H1 (cell line): ENCODE measurements at regions not wholly inside any gene's neighbourhood (a gene's known extent, or its start where the extent isn't known, plus 50 kb on each side); places are given as distances from the start of the nearest gene placed in this dataset.

Experiments
- CTCF ChIA-PET: fragments of 300-600 bp; sonication (Branson Sonifier 250); formaldehyde crosslinking; loops from one replicate; lab custom pipeline; 2021; ENCODE audit not compliant: partially characterized antibody; lab: Charles Lee
- POLR2A ChIA-PET: fragments of 300-600 bp; sonication (Branson Sonifier 250); formaldehyde crosslinking; loops from one replicate; lab custom pipeline; 2021; ENCODE audit warnings: inconsistent platforms; ENCODE audit not compliant: partially characterized antibody; lab: Charles Lee
- DNase-seq, 2 experiments: peaks; one replicate each; pipeline versions ENCODE4 v3.0.0 to v3.0.0-alpha.2; 2010 to 2022; ENCODE audit warnings: low spot score in 2 of 2, low read depth in 1 of 2, mixed read lengths in 1 of 2
- FAIRE-seq: peaks from 2 replicates; lab custom pipeline; 2011; peaks lifted over from hg19 to GRCh38; lab: Jason Lieb, UNC
- H2AFZ ChIP-seq: 2 replicates; pipeline ENCODE4 v1.8.1; 2012; ENCODE audit warnings: low read length, inconsistent platforms
- H2AK5ac ChIP-seq: 2 replicates; pipeline ENCODE4 v1.6.1; 2013; ENCODE audit warnings: low read depth, low read length
- H2BK120ac ChIP-seq: replicated peaks from 2 replicates; pipeline ENCODE3; 2013; ENCODE audit warnings: low read depth, low read length, inconsistent platforms
- H2BK12ac ChIP-seq: 2 replicates; pipeline ENCODE4 v1.6.1; 2013; ENCODE audit warnings: low read depth, low read length
- H2BK15ac ChIP-seq: 2 replicates; pipeline ENCODE4 v1.6.1; 2013; ENCODE audit warnings: low read length
- H2BK20ac ChIP-seq: 2 replicates; pipeline ENCODE4 v1.6.1; 2013; ENCODE audit warnings: low read length
- H2BK5ac ChIP-seq: 2 replicates; pipeline ENCODE4 v1.6.1; 2013; ENCODE audit warnings: low read depth, low read length
- H3K14ac ChIP-seq: 2 replicates; pipeline ENCODE4 v1.6.1; 2013; ENCODE audit warnings: inconsistent platforms; ENCODE audit not compliant: insufficient read length
- H3K18ac ChIP-seq: 2 replicates; pipeline ENCODE4 v1.6.1; 2013; ENCODE audit warnings: low read length; ENCODE audit errors: extremely low read depth
- H3K23ac ChIP-seq: 2 replicates; pipeline ENCODE4 v1.6.1; 2013; ENCODE audit warnings: inconsistent platforms; ENCODE audit not compliant: insufficient read length
- H3K23me2 ChIP-seq: 2 replicates; pipeline ENCODE4 v1.6.1; 2013; ENCODE audit warnings: low read depth, low read length
- H3K27ac ChIP-seq: 2 replicates; pipeline ENCODE4 v1.6.1; 2011; ENCODE audit warnings: low read depth, low read length, inconsistent platforms
- H3K27me3 ChIP-seq, 4 experiments: replicated peaks in 1 of 4; 1 replicate in 1 of 4; 2 replicates in 3 of 4; pipeline versions ENCODE4 v1.6.1 to v1.8.1; 2011 to 2013; ENCODE audit warnings: low read length in 3 of 4, mild to moderate bottlenecking in 3 of 4, inconsistent platforms in 2 of 4, mixed read lengths in 2 of 4, moderate library complexity in 1 of 4; ENCODE audit not compliant: control insufficient read depth in 3 of 4, insufficient read depth in 3 of 4; ENCODE audit errors: extremely low read depth in 1 of 4
- H3K36me3 ChIP-seq, 4 experiments: 2 replicates each; pipeline versions ENCODE4 v1.6.1 to v1.8.1; 2011 to 2013; ENCODE audit warnings: mild to moderate bottlenecking in 4 of 4, low read length in 3 of 4, moderate library complexity in 2 of 4, control low read depth in 1 of 4, inconsistent platforms in 1 of 4; ENCODE audit not compliant: insufficient read depth in 4 of 4, control insufficient read depth in 2 of 4
- H3K4ac ChIP-seq: replicated peaks from 2 replicates; pipeline ENCODE3; 2013; ENCODE audit warnings: low read length, low read depth, mixed read lengths, inconsistent platforms; ENCODE audit not compliant: insufficient read length
- H3K4me1 ChIP-seq, 4 experiments: replicated peaks in 1 of 4; 1 replicate in 1 of 4; 2 replicates in 3 of 4; pipeline versions ENCODE4 v1.6.1 to v1.8.1; 2011 to 2013; ENCODE audit warnings: low read length in 3 of 4, inconsistent platforms in 2 of 4, mixed read lengths in 1 of 4; ENCODE audit not compliant: insufficient read depth in 4 of 4, control insufficient read depth in 3 of 4
- H3K4me2 ChIP-seq, 2 experiments: 2 replicates each; pipeline versions ENCODE4 v1.6.1 to v1.8.1; 2011 to 2013; ENCODE audit warnings: low read depth in 2 of 2, low read length in 2 of 2, control low read depth in 1 of 2, inconsistent platforms in 1 of 2, mild to moderate bottlenecking in 1 of 2; ENCODE audit not compliant: insufficient read depth in 1 of 2
- H3K4me3 ChIP-seq, 4 experiments: fragments of 200-600, 300-600 bp in 1 of 4; sonication (generic), shearing (Covaris generic), sonication (Bioruptor Twin) in 1 of 4; 2 replicates each; pipeline versions ENCODE4 v1.5.1 to v1.8.1; 2011 to 2016; ENCODE audit warnings: low read length in 4 of 4, low read depth in 3 of 4, control low read depth in 2 of 4, inconsistent platforms in 2 of 4, mild to moderate bottlenecking in 2 of 4, mixed read lengths in 1 of 4, moderate library complexity in 1 of 4; ENCODE audit not compliant: insufficient read depth in 2 of 4; ENCODE audit errors: extremely low read depth in 1 of 4
- H3K56ac ChIP-seq: replicated peaks from 2 replicates; pipeline ENCODE3; 2013; ENCODE audit warnings: low read depth, mild to moderate bottlenecking, mixed read lengths, low read length, inconsistent platforms; ENCODE audit not compliant: insufficient read length
- H3K79me1 ChIP-seq: 2 replicates; pipeline ENCODE4 v1.6.1; 2013; ENCODE audit warnings: low read depth, low read length, control low read depth
- H3K79me2 ChIP-seq, 2 experiments: 2 replicates each; pipeline versions ENCODE4 v1.6.1 to v1.8.1; 2012 to 2013; ENCODE audit warnings: low read length in 2 of 2, mild to moderate bottlenecking in 2 of 2, inconsistent platforms in 1 of 2; ENCODE audit not compliant: insufficient read depth in 2 of 2, control insufficient read depth in 1 of 2
- H3K9ac ChIP-seq, 4 experiments: replicated peaks in 1 of 4; 1 replicate in 1 of 4; 2 replicates in 3 of 4; pipeline versions ENCODE4 v1.6.1 to v1.8.1; 2011 to 2013; ENCODE audit warnings: low read depth in 3 of 4, low read length in 3 of 4, control low read depth in 2 of 4, mild to moderate bottlenecking in 2 of 4, moderate library complexity in 2 of 4, inconsistent platforms in 1 of 4; ENCODE audit errors: extremely low read depth in 1 of 4
- H3K9me3 ChIP-seq, 2 experiments: 2 replicates each; pipeline versions ENCODE4 v1.6.1 to v1.8.1; 2012 to 2013; ENCODE audit warnings: mild to moderate bottlenecking in 2 of 2, moderate library complexity in 2 of 2, control low read depth in 1 of 2, inconsistent platforms in 1 of 2, low read depth in 1 of 2, low read length in 1 of 2, mixed read lengths in 1 of 2; ENCODE audit not compliant: insufficient read depth in 2 of 2
- H4K20me1 ChIP-seq, 2 experiments: replicated peaks in 1 of 2; 2 replicates each; pipeline versions ENCODE3 to v1.8.1; 2011 to 2013; ENCODE audit warnings: inconsistent platforms in 2 of 2, low read length in 2 of 2, mild to moderate bottlenecking in 1 of 2; ENCODE audit not compliant: insufficient read depth in 2 of 2, control insufficient read depth in 1 of 2
- H4K5ac ChIP-seq: 2 replicates; pipeline ENCODE4 v1.6.1; 2013; ENCODE audit warnings: low read length, low read depth, mixed read lengths, inconsistent platforms; ENCODE audit not compliant: insufficient read length
- H4K8ac ChIP-seq: 2 replicates; pipeline ENCODE4 v1.8.0; 2013; ENCODE audit warnings: mild to moderate bottlenecking, moderate library complexity, low read length, inconsistent platforms; ENCODE audit not compliant: insufficient read depth; ENCODE audit errors: extremely low read depth
- H4K91ac ChIP-seq: replicated peaks from 2 replicates; pipeline ENCODE3; 2013; ENCODE audit warnings: low read length, mixed read lengths, inconsistent platforms; ENCODE audit not compliant: insufficient read length
- CTCF ChIP-seq, 3 experiments: IDR thresholded peaks; 1 replicate in 2 of 3; 2 replicates in 1 of 3; pipeline versions ENCODE4 v1.5.1 to v1.6.1; 2011; ENCODE audit warnings: low read length in 3 of 3, mild to moderate bottlenecking in 3 of 3, inconsistent platforms in 2 of 3, low read depth in 1 of 3, moderate library complexity in 1 of 3; ENCODE audit not compliant: insufficient read depth in 1 of 3; ENCODE audit errors: control extremely low read depth in 1 of 3
- EZH2 ChIP-seq: fragments of 200-600 bp; sonication (generic); IDR thresholded peaks from 2 replicates; pipeline ENCODE4 v1.7.1; 2012; ENCODE audit warnings: low read depth, mild to moderate bottlenecking, moderate library complexity, low read length, inconsistent platforms; ENCODE audit not compliant: severe bottlenecking
- FOSL1 ChIP-seq: IDR thresholded peaks from 2 replicates; pipeline ENCODE4 v1.6.1; 2011; ENCODE audit warnings: mild to moderate bottlenecking, low read depth, low read length, moderate library complexity; ENCODE audit not compliant: insufficient read depth
- HDAC2 ChIP-seq, 2 experiments: fragments of 300-600 bp in 1 of 2; sonication (generic) in 1 of 2; IDR thresholded peaks; 2 replicates each; pipeline ENCODE4 v1.6.1; 2011 to 2012; ENCODE audit warnings: low read depth in 2 of 2, low read length in 2 of 2, mild to moderate bottlenecking in 2 of 2, moderate library complexity in 2 of 2, borderline replicate concordance in 1 of 2, inconsistent platforms in 1 of 2
- KDM5A ChIP-seq: fragments of 200-600 bp; IDR thresholded peaks from 2 replicates; pipeline ENCODE4 v1.7.1; 2012; ENCODE audit warnings: mild to moderate bottlenecking, low read length, inconsistent platforms, mixed read lengths
- RAD21 ChIP-seq, 2 experiments: IDR thresholded peaks in 1 of 2; conservative IDR thresholded peaks in 1 of 2; 2 replicates each; pipeline ENCODE4 v1.6.1; 2011; ENCODE audit warnings: low read depth in 2 of 2, low read length in 2 of 2, improper control_type of control experiment in 1 of 2, inconsistent platforms in 1 of 2, mild to moderate bottlenecking in 1 of 2, moderate library complexity in 1 of 2
- SP1 ChIP-seq: IDR thresholded peaks from 2 replicates; pipeline ENCODE4 v1.6.1; 2011; ENCODE audit warnings: low read depth, low read length
- WGBS, 2 experiments: shearing (Covaris generic) in 1 of 2; methylation state at CpG; one replicate each; pipeline versions ENCODE4 v1.1.6 to v1.1.7; 2013 to 2015; ENCODE audit warnings: low lambda C conversion rate in 2 of 2, mixed read lengths in 2 of 2, inconsistent platforms in 1 of 2, low coverage in 1 of 2, missing lambda C conversion rate in 1 of 2; ENCODE audit not compliant: insufficient replicate concordance in 2 of 2, insufficient coverage in 1 of 2, insufficient read length in 1 of 2; ENCODE audit errors: extremely low coverage in 1 of 2, missing lambda C conversion rate in 1 of 2; 5-methylcytosine and 5-hydroxymethylcytosine counted together

DNA sequence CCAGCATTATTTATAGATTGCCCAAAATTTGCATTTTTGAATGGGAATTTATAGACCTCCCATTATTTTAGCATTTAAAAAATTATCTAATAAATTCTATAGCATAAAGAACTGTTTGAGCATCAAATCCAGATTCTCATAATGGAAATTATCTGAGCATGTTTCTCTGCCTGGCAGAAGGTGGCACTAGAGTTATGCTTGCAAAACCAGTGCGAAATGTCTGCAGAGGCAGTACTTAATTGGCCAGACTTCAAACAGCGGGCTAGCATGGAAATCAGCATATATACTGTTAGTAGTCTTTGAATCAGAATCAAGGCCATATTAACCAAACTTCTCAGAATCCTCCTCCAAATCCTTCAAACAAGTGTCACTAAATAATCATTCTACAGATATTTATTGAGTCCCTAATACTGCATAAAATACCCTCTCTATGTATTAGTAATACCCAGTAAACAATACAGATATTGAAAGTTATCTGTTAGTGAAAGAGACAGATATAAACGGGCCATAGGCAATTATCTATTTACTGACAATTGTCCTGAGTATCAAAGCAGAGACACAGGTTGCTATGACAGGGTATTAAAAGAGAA, 78.7 kb upstream of the DCLK2 start:
- Histone ChIP-seq H2BK120ac (no peak overlapping the region), H3K56ac (no peak overlapping the region), H3K18ac (no peak overlapping the region), H4K8ac (no peak overlapping the region), H3K79me2 (no peaks in the 10 kb centered on the region), H3K4me2 (no peak overlapping the region), H2BK12ac (no peak overlapping the region), H3K79me1 (no peaks in the 10 kb centered on the region), H4K91ac (no peak overlapping the region), H3K9ac (no peak overlapping the region), H3K9me3 (no peaks in the 10 kb centered on the region), H2BK5ac (no peak overlapping the region), H2BK15ac (no peak overlapping the region), H2BK20ac (no peak overlapping the region), H3K23me2 (no peaks in the 10 kb centered on the region), H3K23ac (no peak overlapping the region), H4K20me1 (no peaks in the 10 kb centered on the region), H3K27ac (no peak overlapping the region), H3K4ac (no peak overlapping the region), H3K14ac (no peak overlapping the region), H2AK5ac (no peak overlapping the region), H4K5ac (no peak overlapping the region), H3K27me3 (no peaks in the 10 kb centered on the region), H3K4me3 (no peak overlapping the region), H2AFZ (no peak overlapping the region), H3K36me3 (no peaks in the 10 kb centered on the region), H3K4me1 (no peaks in the 10 kb centered on the region)
- CTCF ChIA-PET, result interaction anchor here (0.9 to 4.0 kb wide), 6 partner anchors 8 to 244 kb away, joined by 3 to 25 read pairs (median 8); no protein-coding TSS in a partner anchor
- no peak for DNase-seq
- POLR2A ChIA-PET, result no interaction called here
- TF ChIP-seq RAD21 (IDR thresholded peaks at IDR 0.05 in 1 of 2, conservative IDR thresholded peaks at IDR 0.05 in 1 of 2; ENCODE audit: low read depth in 2 of 2, low read length in 2 of 2) (peak; percentile 91), SP1 (no peak), EZH2 (no peak), CTCF (IDR thresholded peaks at IDR 0.05; ENCODE audit: control extremely low read depth in 1 of 3, insufficient read depth in 1 of 3, low read depth in 1 of 3, low read length in 3 of 3) (peak in 2 of 3 experiments; percentile 71 to 74; a peak in 3 of 4 replicates), FOSL1 (no peak), HDAC2 (IDR thresholded peaks at IDR 0.05; ENCODE audit: borderline replicate concordance in 1 of 2, low read depth in 2 of 2, low read length in 2 of 2) (no peak), KDM5A (no peak)
- 54% methylated on average over 3 of the region's 3 CpGs; no CpG with 5 or more reads in 1 of the 2 experiments for WGBS, 2 experiments
- FAIRE-seq, result peak; percentile 50
